HepG2 (cell line): ENCODE measurements at regions not wholly inside any gene's neighbourhood (a gene's known extent, or its start where the extent isn't known, plus 50 kb on each side); places are given as distances from the start of the nearest gene placed in this dataset.

Experiments
- ATAC-seq: fragments of 200-7000 bp; cut with Tn5 transposase; 3 replicates; pipeline ENCODE4 v1.9.1; 2020; ENCODE audit warnings: mild to moderate bottlenecking, moderate library complexity
- BruUV-seq: library from RNA; stranded (reverse); fragments of 400-500 nt; replicated peaks from 2 replicates; lab custom pipeline; 2021; lab: Mats Ljungman, UMichigan
- CTCF ChIA-PET: fragments of 300-600 bp; formaldehyde crosslinking; extraction: SDS; loops from one replicate; lab custom pipeline; 2021; ENCODE audit warnings: low total read pairs, inconsistent platforms, low intra/inter-chr PET ratio; lab: Yijun Ruan, JAX
- POLR2A ChIA-PET: fragments of 350-600 bp; sonication (Branson Sonifier 250); formaldehyde crosslinking; loops from one replicate; lab custom pipeline; 2020; ENCODE audit warnings: antibody characterized with exemption, inconsistent platforms; lab: Yijun Ruan, JAX
- DNase-seq: peaks from one replicate; pipeline ENCODE4 v3.0.0-alpha.2; 2015; ENCODE audit warnings: low spot score
- FAIRE-seq: peaks from 3 replicates; lab custom pipeline; 2011; peaks lifted over from hg19 to GRCh38; lab: Jason Lieb, UNC
- H2AFZ ChIP-seq: one replicate; pipeline ENCODE4 v1.6.1; 2011; ENCODE audit warnings: low read length, inconsistent platforms
- H3K27ac ChIP-seq: fragments of 300-600 bp; 3 replicates; pipeline ENCODE4 v1.8.0; 2011; ENCODE audit warnings: mixed run types, mild to moderate bottlenecking, mixed read lengths, low read length, inconsistent platforms; ENCODE audit not compliant: insufficient read depth; ENCODE audit errors: extremely low read length
- H3K27me3 ChIP-seq, 2 experiments: fragments of 200-600 bp in 1 of 2; 2 replicates in 1 of 2; 3 replicates in 1 of 2; pipeline versions ENCODE4 v1.6.0 to v1.8.0; 2011; ENCODE audit warnings: low read length in 2 of 2, mild to moderate bottlenecking in 2 of 2, moderate library complexity in 2 of 2, inconsistent platforms in 1 of 2; ENCODE audit not compliant: insufficient read depth in 2 of 2, control insufficient read depth in 1 of 2
- H3K36me3 ChIP-seq, 2 experiments: fragments of 200-600 bp in 1 of 2; replicated peaks in 1 of 2; 2 replicates in 1 of 2; 3 replicates in 1 of 2; pipeline versions ENCODE4 v1.5.1 to v1.8.0; 2011; ENCODE audit warnings: low read length in 2 of 2, inconsistent platforms in 1 of 2; ENCODE audit not compliant: insufficient read depth in 2 of 2, control insufficient read depth in 1 of 2
- H3K4me1 ChIP-seq: 2 replicates; pipeline ENCODE4 v1.5.1; 2012; ENCODE audit warnings: low read length, inconsistent platforms; ENCODE audit not compliant: insufficient read depth
- H3K4me2 ChIP-seq: 2 replicates; pipeline ENCODE4 v1.6.0; 2011; ENCODE audit warnings: low read depth, low read length, inconsistent platforms
- H3K4me3 ChIP-seq, 3 experiments: fragments of 200-600 bp in 1 of 3; sonication (generic), shearing (Covaris generic) in 1 of 3; replicated peaks in 1 of 3; 2 replicates each; pipeline ENCODE4 v1.5.1; 2011 to 2016; ENCODE audit warnings: low read length in 3 of 3, inconsistent platforms in 2 of 3, low read depth in 2 of 3, mild to moderate bottlenecking in 2 of 3, control low read depth in 1 of 3, mixed read lengths in 1 of 3; ENCODE audit not compliant: insufficient read depth in 1 of 3
- H3K79me2 ChIP-seq: one replicate; pipeline ENCODE4 v1.6.1; 2011; ENCODE audit warnings: low read length, inconsistent platforms; ENCODE audit not compliant: insufficient read depth
- H3K9ac ChIP-seq: 2 replicates; pipeline ENCODE4 v1.6.0; 2011; ENCODE audit warnings: mild to moderate bottlenecking, low read depth, low read length, inconsistent platforms; ENCODE audit not compliant: insufficient read depth
- H3K9me3 ChIP-seq: 2 replicates; pipeline ENCODE4 v1.5.1; 2012; ENCODE audit warnings: mild to moderate bottlenecking, low read length
- H4K20me1 ChIP-seq: 2 replicates; pipeline ENCODE4 v1.6.0; 2011; ENCODE audit warnings: inconsistent platforms, mild to moderate bottlenecking, low read length, moderate library complexity; ENCODE audit not compliant: insufficient read depth
- ATAD3A ChIP-seq: sonication (generic); formaldehyde crosslinking; IDR thresholded peaks from 2 replicates; pipeline ENCODE4 v1.4.0; 2020; ENCODE audit warnings: missing genetic modification reagents
- NKX3-1 ChIP-seq: sonication (generic); formaldehyde crosslinking; IDR thresholded peaks from 2 replicates; pipeline ENCODE4 v1.5.0; 2020; ENCODE audit warnings: missing genetic modification reagents
- PHF5A ChIP-seq: IDR thresholded peaks from one replicate; pipeline ENCODE4 v1.6.1; 2018; ENCODE audit warnings: low read depth, missing genetic modification reagents; ENCODE audit not compliant: unreplicated experiment
- ZFP62 ChIP-seq: sonication (generic); formaldehyde crosslinking; IDR thresholded peaks from 2 replicates; pipeline ENCODE4 v1.4.0; 2020; ENCODE audit warnings: missing genetic modification reagents
- ZNF30 ChIP-seq: sonication (generic); formaldehyde crosslinking; IDR thresholded peaks from 2 replicates; pipeline ENCODE4 v1.5.0; 2020; ENCODE audit warnings: mild to moderate bottlenecking, missing genetic modification reagents
- ZNF468 ChIP-seq: sonication (generic); formaldehyde crosslinking; IDR thresholded peaks from 2 replicates; pipeline ENCODE4 v1.8.0; 2022; ENCODE audit warnings: mild to moderate bottlenecking, moderate library complexity, missing genetic modification reagents
- ZSCAN22 ChIP-seq: sonication (generic); formaldehyde crosslinking; IDR thresholded peaks from 2 replicates; pipeline ENCODE4 v1.4.0; 2020; ENCODE audit warnings: mild to moderate bottlenecking, missing genetic modification reagents
- WGBS: methylation state at CpG from one replicate; pipeline ENCODE4 v1.1.6; 2017; ENCODE audit warnings: low lambda C conversion rate; 5-methylcytosine and 5-hydroxymethylcytosine counted together
- in situ Hi-C: cut with HindIII; loops from 2 replicates; pipeline ENCODE4 v1.10.0; 2017; ENCODE audit warnings: low pct_unique_long_range_greater_than_20kb; ENCODE audit not compliant: extremely low pct_ligation_motif_present
- intact Hi-C: fragments of 100-400 bp; cut with micrococcal nuclease; formaldehyde crosslinking; loops from one replicate; pipeline ENCODE4 v1.10.0; 2022; ENCODE audit not compliant: unreplicated experiment
- TF ChIP-seq, protein P1 (sequence below): sonication (generic); formaldehyde crosslinking; IDR thresholded peaks from 2 replicates; pipeline ENCODE4 v1.9.0; 2021; ENCODE audit warnings: missing genetic modification reagents, mild to moderate bottlenecking, borderline replicate concordance
- TF ChIP-seq, protein P2 (sequence below): sonication (generic); formaldehyde crosslinking; IDR thresholded peaks from 2 replicates; pipeline ENCODE4 v1.4.0; 2020; ENCODE audit warnings: missing genetic modification reagents
- TF ChIP-seq, protein P3 (sequence below): sonication (generic); formaldehyde crosslinking; IDR thresholded peaks from 2 replicates; pipeline ENCODE4 v1.4.0; 2020; ENCODE audit warnings: mild to moderate bottlenecking, low read depth, missing genetic modification reagents

DNA sequence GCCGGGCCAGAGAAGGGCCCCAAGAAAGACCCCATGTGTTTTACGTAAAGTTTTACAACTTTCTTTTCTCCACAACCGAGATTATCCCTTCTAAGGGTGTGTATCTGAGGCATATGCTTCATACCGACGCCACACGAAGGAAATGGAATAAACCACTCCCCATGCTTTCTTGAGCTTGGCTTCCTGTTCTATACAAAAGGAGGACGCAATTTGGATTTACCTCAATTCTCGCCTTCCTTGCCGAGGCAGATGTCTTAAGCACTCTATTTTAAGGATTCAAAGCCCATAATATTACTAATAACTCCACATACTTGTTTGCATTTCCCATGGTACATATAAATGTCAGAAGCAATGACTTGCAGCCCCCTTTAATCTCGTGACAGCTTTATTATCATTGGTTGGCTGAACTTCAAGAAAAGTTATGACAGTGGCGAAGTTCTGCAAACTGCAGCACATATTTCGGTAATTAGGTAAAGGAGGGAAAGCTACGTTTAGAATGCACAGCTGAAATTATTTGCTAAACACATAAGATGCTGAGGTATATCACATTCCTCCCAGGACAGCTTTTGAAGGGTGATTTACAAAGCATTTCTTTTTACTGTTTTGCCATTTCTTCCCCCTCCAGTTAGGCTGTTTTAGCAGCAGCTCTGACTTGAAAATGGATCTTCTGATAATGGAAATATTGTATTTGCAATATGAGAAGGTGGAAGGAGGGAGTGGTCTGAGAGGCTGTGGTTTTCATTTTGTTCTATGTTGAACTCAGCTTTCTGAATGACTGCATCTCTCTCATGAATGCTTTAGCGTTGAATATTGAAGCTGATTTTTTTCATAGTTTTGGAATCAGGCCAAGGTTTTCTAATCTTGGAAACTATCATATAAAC, 330.5 kb downstream of the EPHA7 start:
- in situ Hi-C loops (no loop called here), intact Hi-C loops (no loop called here)
- Histone ChIP-seq H2AFZ (no peak overlapping the region), H3K9ac (no peak overlapping the region), H3K4me1 (no peaks in the 10 kb centered on the region), H3K4me2 (no peak overlapping the region), H3K9me3 (no peaks in the 10 kb centered on the region), H3K4me3 (no peak overlapping the region), H3K27ac (no peak overlapping the region), H3K36me3 (no peaks in the 10 kb centered on the region), H3K27me3 (no peaks in the 10 kb centered on the region), H4K20me1 (no peaks in the 10 kb centered on the region), H3K79me2 (no peaks in the 10 kb centered on the region)
- CTCF ChIA-PET, result no interaction called here
- POLR2A ChIA-PET, result no interaction called here
- TF ChIP-seq NKX3-1 (CRISPR knock-in tag), result no peak
- TF ChIP-seq ZNF30 (CRISPR knock-in tag), result no peak
- no TSS peak for BruUV-seq
- ATAC-seq, result no peak
- WGBS, result 19% methylated on average over 14 of the region's 14 CpGs
- FAIRE-seq, result no peak
- DNase-seq, result no peak

DNA sequence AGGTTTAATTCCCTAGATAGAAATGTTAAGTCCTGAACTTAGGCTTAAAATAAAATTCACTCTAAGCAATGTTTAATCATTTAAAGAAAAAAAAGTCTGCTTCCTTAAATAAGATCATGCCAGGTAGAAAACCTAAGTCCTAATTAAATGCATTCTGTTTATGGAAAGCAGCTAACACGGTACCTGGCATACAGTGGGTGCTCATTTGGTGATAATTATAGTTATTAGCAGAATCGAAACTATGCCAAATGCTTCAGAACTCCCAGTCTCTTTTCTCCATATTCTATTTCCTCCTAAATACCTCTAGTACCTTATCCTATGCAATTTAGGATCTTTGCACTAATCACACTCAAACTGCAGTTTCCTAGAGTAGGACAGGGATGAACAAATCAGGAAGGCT, 331.8 kb downstream of the EPHA7 start:
- Histone ChIP-seq H3K4me3 (no peak overlapping the region), H3K27ac (no peak overlapping the region), H3K4me2 (no peak overlapping the region), H2AFZ (no peak overlapping the region), H3K9me3 (no peaks in the 10 kb centered on the region), H3K9ac (no peak overlapping the region), H3K79me2 (no peaks in the 10 kb centered on the region), H3K27me3 (no peaks in the 10 kb centered on the region), H3K36me3 (no peaks in the 10 kb centered on the region), H4K20me1 (no peaks in the 10 kb centered on the region), H3K4me1 (no peaks in the 10 kb centered on the region)
- DNase-seq (no peak), FAIRE-seq (no peak), ATAC-seq (no peak)
- intact Hi-C loops (no loop called here), in situ Hi-C loops (no loop called here)
- whole genome bisulfite sequencing, result 0% methylated on average over 2 of the region's 2 CpGs
- CTCF ChIA-PET, result no interaction called here
- POLR2A ChIA-PET, result no interaction called here
- no TSS peak for BruUV-seq
- TF ChIP-seq, protein P1, sequence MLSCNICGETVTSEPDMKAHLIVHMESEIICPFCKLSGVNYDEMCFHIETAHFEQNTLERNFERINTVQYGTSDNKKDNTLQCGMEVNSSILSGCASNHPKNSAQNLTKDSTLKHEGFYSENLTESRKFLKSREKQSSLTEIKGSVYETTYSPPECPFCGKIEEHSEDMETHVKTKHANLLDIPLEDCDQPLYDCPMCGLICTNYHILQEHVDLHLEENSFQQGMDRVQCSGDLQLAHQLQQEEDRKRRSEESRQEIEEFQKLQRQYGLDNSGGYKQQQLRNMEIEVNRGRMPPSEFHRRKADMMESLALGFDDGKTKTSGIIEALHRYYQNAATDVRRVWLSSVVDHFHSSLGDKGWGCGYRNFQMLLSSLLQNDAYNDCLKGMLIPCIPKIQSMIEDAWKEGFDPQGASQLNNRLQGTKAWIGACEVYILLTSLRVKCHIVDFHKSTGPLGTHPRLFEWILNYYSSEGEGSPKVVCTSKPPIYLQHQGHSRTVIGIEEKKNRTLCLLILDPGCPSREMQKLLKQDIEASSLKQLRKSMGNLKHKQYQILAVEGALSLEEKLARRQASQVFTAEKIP (CRISPR knock-in tag), result no peak
- TF ChIP-seq ZFP62 (CRISPR knock-in tag), result no peak
- TF ChIP-seq PHF5A (CRISPR knock-in tag), result no peak
- no peak for TF ChIP-seq ZSCAN22 (CRISPR knock-in tag)
- TF ChIP-seq ATAD3A, result no peak
- TF ChIP-seq, protein P2, sequence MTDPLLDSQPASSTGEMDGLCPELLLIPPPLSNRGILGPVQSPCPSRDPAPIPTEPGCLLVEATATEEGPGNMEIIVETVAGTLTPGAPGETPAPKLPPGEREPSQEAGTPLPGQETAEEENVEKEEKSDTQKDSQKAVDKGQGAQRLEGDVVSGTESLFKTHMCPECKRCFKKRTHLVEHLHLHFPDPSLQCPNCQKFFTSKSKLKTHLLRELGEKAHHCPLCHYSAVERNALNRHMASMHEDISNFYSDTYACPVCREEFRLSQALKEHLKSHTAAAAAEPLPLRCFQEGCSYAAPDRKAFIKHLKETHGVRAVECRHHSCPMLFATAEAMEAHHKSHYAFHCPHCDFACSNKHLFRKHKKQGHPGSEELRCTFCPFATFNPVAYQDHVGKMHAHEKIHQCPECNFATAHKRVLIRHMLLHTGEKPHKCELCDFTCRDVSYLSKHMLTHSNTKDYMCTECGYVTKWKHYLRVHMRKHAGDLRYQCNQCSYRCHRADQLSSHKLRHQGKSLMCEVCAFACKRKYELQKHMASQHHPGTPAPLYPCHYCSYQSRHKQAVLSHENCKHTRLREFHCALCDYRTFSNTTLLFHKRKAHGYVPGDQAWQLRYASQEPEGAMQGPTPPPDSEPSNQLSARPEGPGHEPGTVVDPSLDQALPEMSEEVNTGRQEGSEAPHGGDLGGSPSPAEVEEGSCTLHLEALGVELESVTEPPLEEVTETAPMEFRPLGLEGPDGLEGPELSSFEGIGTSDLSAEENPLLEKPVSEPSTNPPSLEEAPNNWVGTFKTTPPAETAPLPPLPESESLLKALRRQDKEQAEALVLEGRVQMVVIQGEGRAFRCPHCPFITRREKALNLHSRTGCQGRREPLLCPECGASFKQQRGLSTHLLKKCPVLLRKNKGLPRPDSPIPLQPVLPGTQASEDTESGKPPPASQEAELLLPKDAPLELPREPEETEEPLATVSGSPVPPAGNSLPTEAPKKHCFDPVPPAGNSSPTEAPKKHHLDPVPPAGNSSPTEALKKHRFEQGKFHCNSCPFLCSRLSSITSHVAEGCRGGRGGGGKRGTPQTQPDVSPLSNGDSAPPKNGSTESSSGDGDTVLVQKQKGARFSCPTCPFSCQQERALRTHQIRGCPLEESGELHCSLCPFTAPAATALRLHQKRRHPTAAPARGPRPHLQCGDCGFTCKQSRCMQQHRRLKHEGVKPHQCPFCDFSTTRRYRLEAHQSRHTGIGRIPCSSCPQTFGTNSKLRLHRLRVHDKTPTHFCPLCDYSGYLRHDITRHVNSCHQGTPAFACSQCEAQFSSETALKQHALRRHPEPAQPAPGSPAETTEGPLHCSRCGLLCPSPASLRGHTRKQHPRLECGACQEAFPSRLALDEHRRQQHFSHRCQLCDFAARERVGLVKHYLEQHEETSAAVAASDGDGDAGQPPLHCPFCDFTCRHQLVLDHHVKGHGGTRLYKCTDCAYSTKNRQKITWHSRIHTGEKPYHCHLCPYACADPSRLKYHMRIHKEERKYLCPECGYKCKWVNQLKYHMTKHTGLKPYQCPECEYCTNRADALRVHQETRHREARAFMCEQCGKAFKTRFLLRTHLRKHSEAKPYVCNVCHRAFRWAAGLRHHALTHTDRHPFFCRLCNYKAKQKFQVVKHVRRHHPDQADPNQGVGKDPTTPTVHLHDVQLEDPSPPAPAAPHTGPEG (CRISPR knock-in tag), result no peak
- TF ChIP-seq, protein P3, sequence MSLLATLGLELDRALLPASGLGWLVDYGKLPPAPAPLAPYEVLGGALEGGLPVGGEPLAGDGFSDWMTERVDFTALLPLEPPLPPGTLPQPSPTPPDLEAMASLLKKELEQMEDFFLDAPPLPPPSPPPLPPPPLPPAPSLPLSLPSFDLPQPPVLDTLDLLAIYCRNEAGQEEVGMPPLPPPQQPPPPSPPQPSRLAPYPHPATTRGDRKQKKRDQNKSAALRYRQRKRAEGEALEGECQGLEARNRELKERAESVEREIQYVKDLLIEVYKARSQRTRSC (CRISPR knock-in tag), result no peak
- no peak for TF ChIP-seq ZNF468 (CRISPR knock-in tag)
